ENCODE measurements at regions not wholly inside any gene's neighbourhood (a gene's known extent, or its start where the extent isn't known, plus 50 kb on each side); places are given as distances from the start of the nearest gene placed in this dataset.

DNA sequence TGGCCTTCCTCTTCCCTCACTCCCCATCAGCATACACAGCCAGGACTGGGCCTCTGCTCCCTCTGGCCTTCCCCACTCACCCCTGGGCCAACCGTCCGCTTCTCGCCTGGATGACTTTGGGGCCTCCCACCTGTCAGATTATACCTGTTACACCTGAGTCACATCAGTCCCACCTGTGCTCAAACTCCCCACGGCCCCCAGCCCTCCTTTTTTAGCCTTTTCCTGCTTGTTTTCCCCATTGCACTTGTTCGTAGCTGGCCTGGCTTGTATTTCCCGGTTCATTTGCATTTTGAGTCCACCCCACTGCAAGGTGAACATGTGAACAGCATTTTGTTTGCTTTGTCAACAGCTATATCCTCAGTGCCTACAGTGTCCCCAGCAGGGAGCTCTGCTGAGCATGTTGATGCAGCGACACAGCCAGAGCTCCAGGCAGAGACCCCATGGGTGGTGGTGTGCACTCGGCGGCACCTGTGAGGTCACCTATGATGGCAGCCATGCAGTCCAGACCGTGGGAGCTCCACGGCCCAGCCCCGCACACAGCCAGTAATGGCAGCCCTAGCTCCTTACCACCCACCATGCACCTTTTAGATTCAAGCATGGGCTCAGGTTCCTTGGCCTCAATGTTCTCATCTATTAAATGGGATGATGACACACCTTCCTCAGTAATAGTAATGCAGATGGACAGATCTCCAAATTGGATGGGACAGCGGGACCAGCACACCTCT lies 276.4 kb upstream of the HS6ST1 start:
- TF ChIP-seq, protein P1, sequence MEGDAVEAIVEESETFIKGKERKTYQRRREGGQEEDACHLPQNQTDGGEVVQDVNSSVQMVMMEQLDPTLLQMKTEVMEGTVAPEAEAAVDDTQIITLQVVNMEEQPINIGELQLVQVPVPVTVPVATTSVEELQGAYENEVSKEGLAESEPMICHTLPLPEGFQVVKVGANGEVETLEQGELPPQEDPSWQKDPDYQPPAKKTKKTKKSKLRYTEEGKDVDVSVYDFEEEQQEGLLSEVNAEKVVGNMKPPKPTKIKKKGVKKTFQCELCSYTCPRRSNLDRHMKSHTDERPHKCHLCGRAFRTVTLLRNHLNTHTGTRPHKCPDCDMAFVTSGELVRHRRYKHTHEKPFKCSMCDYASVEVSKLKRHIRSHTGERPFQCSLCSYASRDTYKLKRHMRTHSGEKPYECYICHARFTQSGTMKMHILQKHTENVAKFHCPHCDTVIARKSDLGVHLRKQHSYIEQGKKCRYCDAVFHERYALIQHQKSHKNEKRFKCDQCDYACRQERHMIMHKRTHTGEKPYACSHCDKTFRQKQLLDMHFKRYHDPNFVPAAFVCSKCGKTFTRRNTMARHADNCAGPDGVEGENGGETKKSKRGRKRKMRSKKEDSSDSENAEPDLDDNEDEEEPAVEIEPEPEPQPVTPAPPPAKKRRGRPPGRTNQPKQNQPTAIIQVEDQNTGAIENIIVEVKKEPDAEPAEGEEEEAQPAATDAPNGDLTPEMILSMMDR (IDR thresholded peaks at IDR 0.05) = no peak
- no peak for TF ChIP-seq POLR2A (IDR thresholded peaks at IDR 0.05)

Data from Peyer's patch (tissue), 4 donors.